IMR-90 (cell line): ENCODE measurements at regions not wholly inside any gene's neighbourhood (a gene's known extent, or its start where the extent isn't known, plus 50 kb on each side); places are given as distances from the start of the nearest gene placed in this dataset.

Experiments used
- ATAC-seq: fragments of 200-7000 bp; cut with Tn5 transposase; 2 replicates; pipeline ENCODE4 v1.9.1; 2020; ENCODE audit warnings: low read depth, mild to moderate bottlenecking, moderate library complexity
- BruUV-seq: library from RNA; stranded (reverse); fragments of 400-500 nt; replicated peaks from 2 replicates; lab custom pipeline; 2021; lab: Mats Ljungman, UMichigan
- CTCF ChIA-PET: fragments of 300-600 bp; formaldehyde crosslinking; extraction: SDS; loops from one replicate; lab custom pipeline; 2021; ENCODE audit warnings: antibody characterized with exemption; lab: Yijun Ruan, JAX
- POLR2A ChIA-PET: fragments of 300-600 bp; sonication (Branson Sonifier 250); formaldehyde crosslinking; loops from one replicate; lab custom pipeline; 2022; ENCODE audit warnings: antibody characterized with exemption; ENCODE audit not compliant: unreplicated experiment; lab: Charles Lee
- DNase-seq: peaks from one replicate; pipeline ENCODE4 v3.0.0; 2013
- H2AFZ ChIP-seq: replicated peaks from 2 replicates; pipeline ENCODE3; 2013; ENCODE audit warnings: low read length, mild to moderate bottlenecking; ENCODE audit not compliant: poor library complexity
- H2AK5ac ChIP-seq: 2 replicates; pipeline ENCODE4 v1.6.1; 2013; ENCODE audit warnings: low read depth, low read length, inconsistent platforms
- H2AK9ac ChIP-seq: replicated peaks from 2 replicates; pipeline ENCODE3; 2013; ENCODE audit warnings: mild to moderate bottlenecking, low read depth, low read length, moderate library complexity; ENCODE audit not compliant: poor library complexity
- H2BK120ac ChIP-seq: 2 replicates; pipeline ENCODE4 v1.6.1; 2013; ENCODE audit warnings: low read depth, low read length, inconsistent platforms
- H2BK15ac ChIP-seq: 3 replicates; pipeline ENCODE4 v1.6.1; 2013; ENCODE audit warnings: low read depth, low read length, inconsistent platforms
- H2BK20ac ChIP-seq: 2 replicates; pipeline ENCODE4 v1.6.1; 2013; ENCODE audit warnings: low read depth, mild to moderate bottlenecking, inconsistent platforms, low read length, moderate library complexity
- H2BK5ac ChIP-seq: 2 replicates; pipeline ENCODE4 v1.6.1; 2013; ENCODE audit warnings: mild to moderate bottlenecking, low read depth, low read length, inconsistent platforms; ENCODE audit not compliant: poor library complexity, severe bottlenecking
- H3K14ac ChIP-seq: replicated peaks from 2 replicates; pipeline ENCODE4 v1.6.1; 2013; ENCODE audit warnings: low read depth, low read length, inconsistent platforms
- H3K18ac ChIP-seq: 2 replicates; pipeline ENCODE4 v1.6.1; 2013; ENCODE audit warnings: low read depth, low read length, control low read depth
- H3K23ac ChIP-seq: 2 replicates; pipeline ENCODE4 v1.6.1; 2013; ENCODE audit warnings: low read depth, low read length, inconsistent platforms
- H3K27ac ChIP-seq: 2 replicates; pipeline ENCODE4 v1.5.1; 2013; ENCODE audit warnings: mild to moderate bottlenecking, control low read depth, low read length; ENCODE audit not compliant: insufficient read depth
- H3K27me3 ChIP-seq: 2 replicates; pipeline ENCODE4 v1.6.1; 2013; ENCODE audit warnings: low read length; ENCODE audit not compliant: control insufficient read depth, insufficient read depth
- H3K36me3 ChIP-seq: 2 replicates; pipeline ENCODE4 v1.6.1; 2013; ENCODE audit warnings: low read length, mixed read lengths; ENCODE audit not compliant: control insufficient read depth, insufficient read depth
- H3K4ac ChIP-seq: 2 replicates; pipeline ENCODE4 v1.6.1; 2013; ENCODE audit warnings: low read depth, low read length, inconsistent platforms
- H3K4me1 ChIP-seq: 2 replicates; pipeline ENCODE4 v1.6.1; 2013; ENCODE audit warnings: low read length, mixed read lengths; ENCODE audit not compliant: control insufficient read depth, insufficient read depth
- H3K4me2 ChIP-seq: 2 replicates; pipeline ENCODE4 v1.6.1; 2013; ENCODE audit warnings: low read depth, mild to moderate bottlenecking, control low read depth, low read length, moderate library complexity
- H3K4me3 ChIP-seq: 2 replicates; pipeline ENCODE4 v1.5.1; 2013; ENCODE audit warnings: low read depth, mild to moderate bottlenecking, control low read depth, low read length, moderate library complexity; ENCODE audit not compliant: insufficient read depth
- H3K56ac ChIP-seq: 2 replicates; pipeline ENCODE4 v1.6.1; 2013; ENCODE audit warnings: low read length, inconsistent platforms; ENCODE audit not compliant: insufficient read depth; ENCODE audit errors: extremely low read depth
- H3K79me1 ChIP-seq, 2 experiments: 2 replicates each; pipeline ENCODE4 v1.6.1; 2013; ENCODE audit warnings: low read length in 2 of 2, inconsistent platforms in 1 of 2, low read depth in 1 of 2
- H3K9ac ChIP-seq: 2 replicates; pipeline ENCODE4 v1.6.1; 2013; ENCODE audit warnings: low read depth, low read length, control low read depth
- H3K9me1 ChIP-seq: 2 replicates; pipeline ENCODE4 v1.6.1; 2013; ENCODE audit warnings: low read length, inconsistent platforms; ENCODE audit not compliant: insufficient read depth
- H3K9me3 ChIP-seq: 2 replicates; pipeline ENCODE4 v1.6.1; 2013; ENCODE audit warnings: low read length; ENCODE audit not compliant: control insufficient read depth, insufficient read depth
- H4K20me1 ChIP-seq: 2 replicates; pipeline ENCODE4 v1.6.1; 2013; ENCODE audit warnings: low read length, inconsistent platforms; ENCODE audit not compliant: insufficient read depth
- H4K5ac ChIP-seq: 2 replicates; pipeline ENCODE4 v1.6.1; 2013; ENCODE audit warnings: mild to moderate bottlenecking, low read depth, low read length, control low read depth
- H4K8ac ChIP-seq, 2 experiments: 2 replicates each; pipeline ENCODE4 v1.6.1; 2013; ENCODE audit warnings: low read depth in 2 of 2, low read length in 2 of 2, control low read depth in 1 of 2, inconsistent platforms in 1 of 2
- H4K91ac ChIP-seq: 2 replicates; pipeline ENCODE4 v1.6.1; 2013; ENCODE audit warnings: low read depth, low read length, inconsistent platforms; ENCODE audit not compliant: insufficient read depth
- BHLHE40 ChIP-seq: fragments of 150-350 bp; IDR thresholded peaks from 2 replicates; pipeline ENCODE4 v1.6.1; 2016; ENCODE audit warnings: mild to moderate bottlenecking, low read depth, low read length
- CEBPB ChIP-seq: IDR thresholded peaks from 2 replicates; pipeline ENCODE4 v1.6.1; 2012; ENCODE audit warnings: low read depth, low read length, improper control_type of control experiment
- CHD1 ChIP-seq: IDR thresholded peaks from 2 replicates; pipeline ENCODE4 v1.6.1; 2012; ENCODE audit warnings: low read depth, low read length, improper control_type of control experiment
- CTCF ChIP-seq: conservative IDR thresholded peaks from 2 replicates; pipeline ENCODE4 v1.5.1; 2012; ENCODE audit warnings: mild to moderate bottlenecking, low read depth, low read length, improper control_type of control experiment
- ELK1 ChIP-seq: fragments of 150-350 bp; IDR thresholded peaks from 2 replicates; pipeline ENCODE4 v1.6.1; 2016; ENCODE audit warnings: low read depth, mild to moderate bottlenecking, low read length, moderate library complexity, borderline replicate concordance
- FOS ChIP-seq: fragments of 150-350 bp; IDR thresholded peaks from 2 replicates; pipeline ENCODE4 v1.6.1; 2016; ENCODE audit warnings: low read depth, low read length
- MAFK ChIP-seq: IDR thresholded peaks from 2 replicates; pipeline ENCODE4 v1.6.1; 2012; ENCODE audit warnings: low read depth, low read length, improper control_type of control experiment
- MAZ ChIP-seq: IDR thresholded peaks from 2 replicates; pipeline ENCODE4 v1.6.1; 2012; ENCODE audit warnings: low read depth, mild to moderate bottlenecking, low read length, improper control_type of control experiment, moderate library complexity, borderline replicate concordance
- MXI1 ChIP-seq: IDR thresholded peaks from 2 replicates; pipeline ENCODE4 v1.6.1; 2012; ENCODE audit warnings: low read depth, mild to moderate bottlenecking, low read length, moderate library complexity, borderline replicate concordance
- NFE2L2 ChIP-seq: fragments of 150-350 bp; IDR thresholded peaks from 2 replicates; pipeline ENCODE4 v1.6.1; 2016; ENCODE audit warnings: low read depth, mild to moderate bottlenecking, low read length
- POLR2A ChIP-seq: IDR thresholded peaks from 2 replicates; pipeline ENCODE4 v1.6.1; 2012; ENCODE audit warnings: mild to moderate bottlenecking, low read depth, low read length
- RAD21 ChIP-seq: IDR thresholded peaks from 2 replicates; pipeline ENCODE4 v1.6.1; 2012; ENCODE audit warnings: low read length, improper control_type of control experiment
- RCOR1 ChIP-seq: IDR thresholded peaks from 2 replicates; pipeline ENCODE4 v1.6.1; 2012; ENCODE audit warnings: mild to moderate bottlenecking, low read length, improper control_type of control experiment; ENCODE audit not compliant: insufficient replicate concordance
- RFX5 ChIP-seq: IDR thresholded peaks from 2 replicates; pipeline ENCODE4 v1.8.0; 2012; ENCODE audit warnings: low read depth, mild to moderate bottlenecking, low read length, moderate library complexity
- SMC3 ChIP-seq: fragments of 150-350 bp; IDR thresholded peaks from 2 replicates; pipeline ENCODE4 v1.6.1; 2016; ENCODE audit warnings: low read depth, mild to moderate bottlenecking, antibody characterized with exemption, low read length, moderate library complexity
- USF2 ChIP-seq: fragments of 150-350 bp; IDR thresholded peaks from 2 replicates; pipeline ENCODE4 v1.6.1; 2017; ENCODE audit warnings: mild to moderate bottlenecking, antibody characterized with exemption, low read length, low read depth
- WGBS, 2 experiments: methylation state at CpG; one replicate each; pipeline versions ENCODE4 v1.1.5 to v1.1.7; 2013; ENCODE audit warnings: missing lambda C conversion rate in 2 of 2; ENCODE audit not compliant: insufficient read length in 1 of 2; ENCODE audit errors: extremely low coverage in 2 of 2; 5-methylcytosine and 5-hydroxymethylcytosine counted together
- dilution Hi-C: fragments of 300-500 bp; cut with HindIII; formaldehyde crosslinking; loops from one replicate; pipeline ENCODE4 v1.14.3; 2018; ENCODE audit warnings: low sequenced_read_pairs; ENCODE audit not compliant: unreplicated experiment
- in situ Hi-C: fragments of 300-500 bp; cut with MboI; formaldehyde crosslinking; loops from 3 replicates; pipeline ENCODE4 v1.14.3; 2019; ENCODE audit warnings: low sequenced_read_pairs, inconsistent platforms, mixed read lengths
- intact Hi-C: fragments of 100-400 bp; cut with micrococcal nuclease; formaldehyde crosslinking; loops from 2 replicates; pipeline ENCODE4 v1.10.0; 2022

- Histone ChIP-seq H3K4me3 (no peak overlapping the region), H4K91ac (no peak overlapping the region), H3K4ac (no peak overlapping the region), H3K56ac (no peak overlapping the region), H3K27me3 (peaks cover 14% of the 10 kb centered on the region), H4K20me1 (no peaks in the 10 kb centered on the region), H4K8ac (no peak overlapping the region), H3K18ac (no peak overlapping the region), H3K9ac (no peak overlapping the region), H3K27ac (no peak overlapping the region), H2AK9ac (no peak overlapping the region), H3K4me1 (no peaks in the 10 kb centered on the region; the same call in 1 of the 2 replicates), H2AFZ (no peak overlapping the region), H4K5ac (no peak overlapping the region), H3K23ac (no peak overlapping the region), H2BK20ac (no peak overlapping the region), H2BK120ac (no peak overlapping the region), H2BK15ac (no peak overlapping the region), H3K36me3 (no peaks in the 10 kb centered on the region), H2AK5ac (no peak overlapping the region), H3K4me2 (no peak overlapping the region), H3K9me3 (no peaks in the 10 kb centered on the region; the same call in 1 of the 2 replicates), H3K79me1 (no peaks in the 10 kb centered on the region), H3K14ac (no peak overlapping the region), H3K9me1 (no peaks in the 10 kb centered on the region), H2BK5ac (no peak overlapping the region)
- DNase-seq: no peak
- no peak for ATAC-seq
- ChIA-PET CTCF (no interaction called here), POLR2A (no interaction called here)
- dilution Hi-C loops: no loop called here
- intact Hi-C loops: no loop called here
- BruUV-seq: no TSS peak
- TF ChIP-seq CHD1 (no peak), MXI1 (no peak), SMC3 (no peak), CEBPB (no peak), MAFK (no peak), BHLHE40 (no peak), RCOR1 (no peak), RFX5 (no peak), CTCF (no peak), ELK1 (no peak), FOS (no peak), POLR2A (no peak), USF2 (no peak), RAD21 (no peak), MAZ (no peak), NFE2L2 (no peak)
- WGBS, 2 experiments: no CpG with 5 or more reads among the region's 6 CpGs
- in situ Hi-C loops: no loop called here
Observed at GRCh38 chr2:217535957-217536708, 466.7 kb downstream of the TNS1 start.
